ENCODE measurements at regions not wholly inside any gene's neighbourhood (a gene's known extent, or its start where the extent isn't known, plus 50 kb on each side); places are given as distances from the start of the nearest gene placed in this dataset.
"Not testable (repeated sequence)": the region's sequence is repeated elsewhere in the genome, so short reads cannot be mapped to it uniquely, and the experiment has no call there.

- TF ChIP-seq CTCF (optimal IDR thresholded peaks at IDR 0.05 in 1 of 3, IDR thresholded peaks at IDR 0.05 in 1 of 3, conservative IDR thresholded peaks at IDR 0.05 in 1 of 3; ENCODE audit: extremely low read depth in 1 of 3, insufficient read depth in 2 of 3, low read length in 3 of 3); EZH2 (IDR thresholded peaks at IDR 0.05; ENCODE audit: low read length): not testable (repeated sequence)
These were observed 559.6 kb downstream of the PTPRU start for GRCh38 chr1:29795965-29796364.

All from keratinocyte (primary cell).